ENCODE measurements at regions not wholly inside any gene's neighbourhood (a gene's known extent, or its start where the extent isn't known, plus 50 kb on each side); places are given as distances from the start of the nearest gene placed in this dataset.

- Histone ChIP-seq H3K9me3 (ENCODE audit: control insufficient read depth, low read depth, low read length) (no peaks in the 10 kb centered on the region), H3K27me3 (ENCODE audit: control insufficient read depth, insufficient read depth, low read length) (no peaks in the 10 kb centered on the region), H3K27ac (ENCODE audit: low read length) (no peak overlapping the region), H3K36me3 (ENCODE audit: control insufficient read depth, low read depth, low read length) (no peaks in the 10 kb centered on the region), H3K9ac (ENCODE audit: low read length) (no peak overlapping the region), H3K4me1 (ENCODE audit: control insufficient read depth, low read depth, low read length) (no peaks in the 10 kb centered on the region), H3K4me3 (ENCODE audit: low read length) (no peak overlapping the region)
Observed at GRCh38 chr7:148950806-148951205, 66.7 kb upstream of the EZH2 start.

- Histone ChIP-seq H3K9me3 (ENCODE audit: control insufficient read depth, low read depth, low read length) (no peaks in the 10 kb centered on the region), H3K27ac (ENCODE audit: low read length) (no peak overlapping the region), H3K9ac (ENCODE audit: low read length) (no peak overlapping the region)
Observed at GRCh38 chr7:148944935-148945934, 61.1 kb upstream of the EZH2 start.

DNA sequence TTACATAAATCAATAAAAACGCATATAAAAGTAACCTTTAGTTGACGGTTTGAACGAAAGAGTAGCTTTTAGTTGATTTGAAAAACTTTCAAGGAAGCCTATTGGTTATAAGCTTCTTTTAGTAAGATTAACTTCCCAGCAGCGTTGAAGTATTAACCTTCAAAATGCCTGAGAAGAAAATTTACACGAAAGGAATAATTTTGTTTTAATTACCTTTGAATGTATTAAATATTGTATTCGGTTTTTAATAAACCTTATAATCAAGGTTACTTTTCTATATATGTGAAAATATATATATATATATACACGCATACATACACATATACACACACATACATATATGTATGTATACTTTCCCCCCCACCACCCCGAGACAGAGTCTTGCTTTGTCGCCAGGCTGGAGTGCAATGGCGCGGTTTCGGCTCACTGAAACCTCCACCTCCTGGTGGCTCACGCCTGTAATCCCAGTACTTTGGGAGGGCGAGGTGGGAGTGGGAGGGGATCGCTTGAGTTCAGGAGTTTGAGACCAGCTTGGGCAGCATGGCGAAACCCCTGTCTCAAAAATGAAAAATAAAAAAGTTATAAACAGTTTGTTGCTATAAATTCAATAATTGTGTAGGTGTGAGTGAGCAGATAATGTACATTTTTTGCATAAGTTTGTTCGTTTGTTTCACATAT lies 57.6 kb upstream of the EZH2 start:
- no peaks in the 10 kb centered on the region for H3K36me3 ChIP-seq (ENCODE audit: control insufficient read depth, low read depth, low read length)
- peaks cover 4% of the 10 kb centered on the region for H3K4me1 ChIP-seq (ENCODE audit: control insufficient read depth, low read depth, low read length)
- no peaks in the 10 kb centered on the region for H3K9me3 ChIP-seq (ENCODE audit: control insufficient read depth, low read depth, low read length)
- H3K27ac ChIP-seq (ENCODE audit: low read length) = no peak overlapping the region
- peak overlapping the region; percentile 79 for H3K9ac ChIP-seq (ENCODE audit: low read length)
- H3K4me3 ChIP-seq (ENCODE audit: low read length) = peak overlapping the region; percentile 83
- peaks cover 3% of the 10 kb centered on the region for H3K27me3 ChIP-seq (ENCODE audit: control insufficient read depth, insufficient read depth, low read length)

More at GRCh38 chr7:148944935-148945934, 61.1 kb upstream of the EZH2 start:
- Histone ChIP-seq H3K27me3 (ENCODE audit: control insufficient read depth, insufficient read depth, low read length) (peaks cover 3% of the 10 kb centered on the region), H3K36me3 (ENCODE audit: control insufficient read depth, low read depth, low read length) (no peaks in the 10 kb centered on the region), H3K4me3 (ENCODE audit: low read length) (no peak overlapping the region), H3K4me1 (ENCODE audit: control insufficient read depth, low read depth, low read length) (peaks cover 4% of the 10 kb centered on the region)

GRCh38 chr7:148940702-148941597 lies 56.9 kb upstream of the EZH2 start:
- no peaks in the 10 kb centered on the region for H3K36me3 ChIP-seq (ENCODE audit: control insufficient read depth, low read depth, low read length)
- H3K27ac ChIP-seq (ENCODE audit: low read length) = peak overlapping the region; percentile 25
- peak overlapping the region; percentile 79 for H3K9ac ChIP-seq (ENCODE audit: low read length)
- H3K27me3 ChIP-seq (ENCODE audit: control insufficient read depth, insufficient read depth, low read length) = peaks cover 3% of the 10 kb centered on the region
- H3K4me3 ChIP-seq (ENCODE audit: low read length) = peak overlapping the region; percentile 83
- H3K9me3 ChIP-seq (ENCODE audit: control insufficient read depth, low read depth, low read length) = no peaks in the 10 kb centered on the region
- peaks cover 4% of the 10 kb centered on the region for H3K4me1 ChIP-seq (ENCODE audit: control insufficient read depth, low read depth, low read length)

- no peak overlapping the region for H3K4me3 ChIP-seq (ENCODE audit: low read length)
- H3K36me3 ChIP-seq (ENCODE audit: control insufficient read depth, low read depth, low read length) = no peaks in the 10 kb centered on the region
Observed at GRCh38 chr7:148939128-148939755, 55.2 kb upstream of the EZH2 start.

DNA sequence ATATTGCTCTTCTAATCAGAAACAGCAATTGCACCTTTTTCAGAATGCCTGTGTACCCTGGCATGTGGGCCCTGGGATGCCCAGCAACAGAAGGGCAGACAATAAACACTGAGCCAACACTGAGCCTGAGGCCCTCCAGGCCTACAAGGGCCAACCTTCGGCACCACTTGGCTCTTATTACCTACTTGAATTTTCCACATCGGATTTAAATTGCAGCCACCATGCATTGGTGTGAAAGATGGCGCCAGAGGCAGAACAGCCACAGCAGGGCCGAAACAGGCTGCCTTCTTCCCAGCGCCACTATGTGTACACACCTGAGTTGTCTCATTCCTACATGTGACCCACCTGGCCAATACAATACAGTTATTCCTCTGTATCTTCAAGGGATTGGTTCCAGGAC lies 51.4 kb upstream of the EZH2 start:
- no peak overlapping the region for H3K9ac ChIP-seq (ENCODE audit: low read length)
- peaks cover 2% of the 10 kb centered on the region for H3K4me1 ChIP-seq (ENCODE audit: control insufficient read depth, low read depth, low read length)
- H3K9me3 ChIP-seq (ENCODE audit: control insufficient read depth, low read depth, low read length) = no peaks in the 10 kb centered on the region
- H3K27me3 ChIP-seq (ENCODE audit: control insufficient read depth, insufficient read depth, low read length) = peaks cover 2% of the 10 kb centered on the region
- H3K36me3 ChIP-seq (ENCODE audit: control insufficient read depth, low read depth, low read length) = no peaks in the 10 kb centered on the region
- no peak overlapping the region for H3K4me3 ChIP-seq (ENCODE audit: low read length)
- no peak overlapping the region for H3K27ac ChIP-seq (ENCODE audit: low read length)

More at GRCh38 chr7:148939128-148939755, 55.2 kb upstream of the EZH2 start:
- Histone ChIP-seq H3K27ac (ENCODE audit: low read length) (no peak overlapping the region), H3K27me3 (ENCODE audit: control insufficient read depth, insufficient read depth, low read length) (peaks cover 3% of the 10 kb centered on the region), H3K4me1 (ENCODE audit: control insufficient read depth, low read depth, low read length) (peaks cover 4% of the 10 kb centered on the region), H3K9ac (ENCODE audit: low read length) (no peak overlapping the region), H3K9me3 (ENCODE audit: control insufficient read depth, low read depth, low read length) (no peaks in the 10 kb centered on the region)

Measured in iPS-18a (cell line).